IPS-18a (cell line): ENCODE measurements at regions not wholly inside any gene's neighbourhood (a gene's known extent, or its start where the extent isn't known, plus 50 kb on each side); places are given as distances from the start of the nearest gene placed in this dataset.

ENCODE experiments used
- H3K27ac ChIP-seq: one replicate; pipeline ENCODE4 v1.5.1; 2013; ENCODE audit warnings: low read length
- H3K27me3 ChIP-seq: one replicate; pipeline ENCODE4 v1.6.1; 2013; ENCODE audit warnings: mild to moderate bottlenecking, low read length; ENCODE audit not compliant: control insufficient read depth, insufficient read depth
- H3K36me3 ChIP-seq: one replicate; pipeline ENCODE4 v1.6.1; 2013; ENCODE audit warnings: low read depth, low read length; ENCODE audit not compliant: control insufficient read depth
- H3K4me1 ChIP-seq: one replicate; pipeline ENCODE4 v1.6.1; 2013; ENCODE audit warnings: low read depth, low read length; ENCODE audit not compliant: control insufficient read depth
- H3K4me3 ChIP-seq: one replicate; pipeline ENCODE4 v1.5.1; 2013; ENCODE audit warnings: low read length
- H3K9ac ChIP-seq: one replicate; pipeline ENCODE4 v1.6.1; 2013; ENCODE audit warnings: mild to moderate bottlenecking, low read length, moderate library complexity
- H3K9me3 ChIP-seq: one replicate; pipeline ENCODE4 v1.6.1; 2013; ENCODE audit warnings: low read depth, low read length; ENCODE audit not compliant: control insufficient read depth

DNA sequence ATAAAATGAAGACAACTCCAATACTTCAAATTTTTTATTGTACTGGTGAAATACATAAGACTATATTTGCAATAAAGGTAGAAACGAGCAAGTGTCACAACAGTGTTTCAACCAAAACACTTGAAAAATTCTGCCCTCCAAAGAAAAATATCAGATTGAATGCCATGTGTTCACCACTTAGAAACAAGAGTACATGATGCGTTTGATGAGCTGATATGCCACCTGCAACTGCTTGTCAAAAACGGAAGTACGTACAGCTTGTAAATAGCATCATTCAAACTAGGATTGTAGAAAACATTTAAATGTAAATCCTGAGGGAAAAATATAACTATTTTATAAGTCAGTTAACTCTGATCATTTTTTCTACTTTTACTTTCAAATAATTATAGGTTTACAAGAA lies 276.1 kb downstream of the ANTXR2 start:
- Histone ChIP-seq H3K36me3 (no peaks in the 10 kb centered on the region), H3K4me1 (no peaks in the 10 kb centered on the region), H3K9ac (no peak overlapping the region), H3K4me3 (no peak overlapping the region), H3K27me3 (no peaks in the 10 kb centered on the region), H3K27ac (no peak overlapping the region), H3K9me3 (peaks cover 4% of the 10 kb centered on the region)

- H3K4me1 ChIP-seq: no peaks in the 10 kb centered on the region
- H3K27ac ChIP-seq: no peak overlapping the region
- no peaks in the 10 kb centered on the region for H3K36me3 ChIP-seq
- no peaks in the 10 kb centered on the region for H3K27me3 ChIP-seq
- H3K9me3 ChIP-seq: peaks cover 26% of the 10 kb centered on the region
- no peak overlapping the region for H3K4me3 ChIP-seq
- no peak overlapping the region for H3K9ac ChIP-seq
These were observed 284.1 kb downstream of the ANTXR2 start for GRCh38 chr4:79788884-79789283.

DNA sequence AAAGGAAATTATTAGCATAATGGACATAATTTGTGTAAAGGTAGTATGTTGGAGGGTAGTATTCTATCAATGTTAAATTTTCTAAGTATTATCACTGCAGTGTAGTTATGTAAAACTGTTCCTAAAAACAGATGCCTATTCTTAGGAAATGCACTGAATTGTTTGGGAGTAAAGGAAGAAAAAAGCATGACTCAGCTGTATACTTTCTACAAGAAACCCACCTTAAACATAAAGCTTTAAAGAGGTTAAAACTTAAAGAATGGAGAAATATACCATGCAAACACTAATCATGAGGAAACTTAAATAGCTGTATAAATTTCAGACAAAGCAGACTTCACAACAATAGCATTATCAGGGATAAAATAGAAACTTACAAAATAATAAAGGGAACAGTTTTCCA lies 292.9 kb downstream of the ANTXR2 start:
- no peak overlapping the region for H3K9ac ChIP-seq
- no peaks in the 10 kb centered on the region for H3K27me3 ChIP-seq
- H3K4me3 ChIP-seq: no peak overlapping the region
- peaks cover 11% of the 10 kb centered on the region for H3K9me3 ChIP-seq
- no peaks in the 10 kb centered on the region for H3K4me1 ChIP-seq
- H3K27ac ChIP-seq: no peak overlapping the region
- H3K36me3 ChIP-seq: no peaks in the 10 kb centered on the region

GRCh38 chr4:79772510-79772909 lies 300.5 kb downstream of the ANTXR2 start:
- Histone ChIP-seq H3K27ac (no peak overlapping the region), H3K36me3 (no peaks in the 10 kb centered on the region), H3K27me3 (no peaks in the 10 kb centered on the region), H3K9ac (no peak overlapping the region), H3K4me3 (no peak overlapping the region), H3K9me3 (peaks cover 11% of the 10 kb centered on the region), H3K4me1 (no peaks in the 10 kb centered on the region)

DNA sequence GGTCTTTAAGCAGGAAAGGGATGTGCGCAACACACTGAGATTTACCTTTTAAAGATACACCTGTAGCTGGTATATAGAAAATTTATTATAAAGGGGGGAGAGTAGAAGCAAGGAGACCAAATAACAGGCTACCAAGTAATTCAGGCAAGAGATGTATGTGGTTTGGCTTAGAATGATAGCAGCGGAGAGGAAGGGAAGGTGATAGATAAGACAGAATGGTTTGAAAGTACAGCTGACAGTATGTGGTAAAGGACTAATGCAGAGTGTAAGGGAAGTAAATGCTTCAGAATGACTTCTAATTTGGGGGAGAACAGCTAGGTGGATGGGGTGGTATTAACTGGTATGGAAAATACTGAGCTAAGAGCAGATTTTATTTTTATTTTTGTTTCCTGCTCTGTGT lies 308.9 kb downstream of the ANTXR2 start:
- Histone ChIP-seq H3K4me3 (no peak overlapping the region), H3K9ac (no peak overlapping the region), H3K9me3 (peaks cover 5% of the 10 kb centered on the region), H3K36me3 (no peaks in the 10 kb centered on the region), H3K27ac (no peak overlapping the region), H3K4me1 (no peaks in the 10 kb centered on the region), H3K27me3 (no peaks in the 10 kb centered on the region)

GRCh38 chr4:79763486-79764075 lies 309.4 kb downstream of the ANTXR2 start:
- Histone ChIP-seq H3K9me3 (peaks cover 5% of the 10 kb centered on the region), H3K9ac (no peak overlapping the region), H3K4me1 (no peaks in the 10 kb centered on the region), H3K4me3 (no peak overlapping the region), H3K36me3 (no peaks in the 10 kb centered on the region), H3K27ac (no peak overlapping the region), H3K27me3 (no peaks in the 10 kb centered on the region)

DNA sequence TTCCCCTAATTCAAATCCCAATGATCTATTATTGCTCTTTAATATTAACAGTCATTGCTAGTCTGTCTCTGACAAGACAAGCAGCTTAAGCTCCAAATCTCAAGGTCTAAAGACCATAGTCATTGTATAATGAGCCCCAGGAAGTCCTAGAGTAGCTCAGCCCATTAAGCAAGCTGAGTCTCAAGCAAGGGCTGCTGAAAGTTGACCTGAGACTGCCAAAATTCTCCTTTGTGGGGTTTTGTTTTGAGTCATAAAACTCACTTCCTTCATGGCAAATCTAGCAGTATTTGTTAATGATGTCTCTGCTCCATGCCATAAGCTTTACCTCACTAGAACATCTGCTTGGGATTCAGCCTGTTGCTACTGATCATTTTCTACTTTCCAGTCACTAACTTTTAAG lies 313.2 kb downstream of the ANTXR2 start:
- no peak overlapping the region for H3K27ac ChIP-seq
- H3K4me3 ChIP-seq: no peak overlapping the region
- H3K27me3 ChIP-seq: no peaks in the 10 kb centered on the region
- H3K36me3 ChIP-seq: no peaks in the 10 kb centered on the region
- H3K4me1 ChIP-seq: no peaks in the 10 kb centered on the region
- no peaks in the 10 kb centered on the region for H3K9me3 ChIP-seq
- H3K9ac ChIP-seq: no peak overlapping the region

DNA sequence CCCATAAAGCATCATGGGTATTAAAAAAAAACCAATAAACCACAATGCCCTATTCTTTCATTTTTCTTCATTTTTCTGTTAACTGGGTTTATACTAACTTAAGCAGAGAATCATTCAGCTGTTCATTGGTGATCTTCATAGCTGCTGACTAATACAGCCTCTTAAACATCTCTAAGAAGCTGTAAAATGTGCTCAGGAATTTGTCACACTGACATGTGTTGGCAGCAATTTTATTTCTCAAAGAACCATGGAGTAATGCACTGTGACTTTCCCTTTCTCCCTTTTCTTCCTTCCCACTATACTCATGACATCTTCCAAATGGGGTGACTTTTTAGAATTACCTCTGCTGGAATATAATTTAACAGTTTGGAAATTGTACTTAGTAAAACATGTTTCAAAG lies 315.4 kb downstream of the ANTXR2 start:
- no peak overlapping the region for H3K27ac ChIP-seq
- no peak overlapping the region for H3K9ac ChIP-seq
- no peaks in the 10 kb centered on the region for H3K9me3 ChIP-seq
- no peaks in the 10 kb centered on the region for H3K27me3 ChIP-seq
- no peaks in the 10 kb centered on the region for H3K4me1 ChIP-seq
- no peaks in the 10 kb centered on the region for H3K36me3 ChIP-seq
- no peak overlapping the region for H3K4me3 ChIP-seq

DNA sequence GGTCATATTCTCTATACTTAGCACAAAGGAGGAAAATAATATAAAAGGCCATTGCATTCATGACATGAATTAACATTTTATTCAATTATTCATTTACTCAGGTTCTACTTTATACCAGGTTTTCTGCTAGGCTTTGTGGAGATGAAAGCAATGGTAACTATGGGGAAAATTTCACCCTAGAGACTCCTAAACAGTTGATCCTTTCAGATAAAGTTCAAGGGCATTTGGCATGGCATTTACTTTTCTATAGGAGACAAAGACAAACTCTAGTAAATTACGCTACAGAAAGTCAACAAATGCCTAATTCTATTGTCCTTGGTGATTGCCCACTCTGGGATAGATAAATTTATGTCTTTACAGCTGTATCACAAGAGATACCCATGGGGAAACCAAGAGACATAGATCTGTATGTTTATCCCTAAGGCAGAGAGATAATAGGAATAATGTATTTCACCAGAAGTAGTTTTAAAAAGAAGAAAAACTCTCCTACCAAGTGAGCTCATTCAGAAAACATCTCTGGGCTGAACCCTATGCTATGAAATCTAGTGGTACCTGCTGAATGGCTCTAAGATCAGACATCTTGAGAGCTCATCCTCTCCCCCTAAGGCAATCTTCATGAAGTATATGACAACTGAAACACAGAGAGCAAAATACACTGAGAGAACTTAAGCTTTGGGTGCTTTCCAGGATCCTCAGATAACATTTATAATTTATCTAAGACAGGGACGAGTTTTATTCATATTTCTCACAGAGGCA lies 316.7 kb downstream of the ANTXR2 start:
- H3K27me3 ChIP-seq: no peaks in the 10 kb centered on the region
- no peaks in the 10 kb centered on the region for H3K4me1 ChIP-seq
- no peak overlapping the region for H3K27ac ChIP-seq
- H3K9me3 ChIP-seq: no peaks in the 10 kb centered on the region
- H3K4me3 ChIP-seq: no peak overlapping the region
- H3K9ac ChIP-seq: no peak overlapping the region
- H3K36me3 ChIP-seq: no peaks in the 10 kb centered on the region

GRCh38 chr4:79748835-79749234 lies 324.2 kb downstream of the ANTXR2 start:
- Histone ChIP-seq H3K9me3 (no peaks in the 10 kb centered on the region), H3K9ac (no peak overlapping the region), H3K36me3 (no peaks in the 10 kb centered on the region), H3K4me3 (no peak overlapping the region), H3K27me3 (no peaks in the 10 kb centered on the region), H3K27ac (no peak overlapping the region), H3K4me1 (no peaks in the 10 kb centered on the region)

GRCh38 chr4:79747252-79747651 lies 325.8 kb downstream of the ANTXR2 start:
- Histone ChIP-seq H3K9ac (no peak overlapping the region), H3K27ac (no peak overlapping the region), H3K27me3 (no peaks in the 10 kb centered on the region), H3K4me1 (no peaks in the 10 kb centered on the region), H3K4me3 (no peak overlapping the region), H3K9me3 (no peaks in the 10 kb centered on the region), H3K36me3 (no peaks in the 10 kb centered on the region)

- Histone ChIP-seq H3K36me3 (no peaks in the 10 kb centered on the region), H3K9ac (no peak overlapping the region), H3K4me3 (no peak overlapping the region), H3K27me3 (no peaks in the 10 kb centered on the region), H3K9me3 (no peaks in the 10 kb centered on the region), H3K27ac (no peak overlapping the region), H3K4me1 (no peaks in the 10 kb centered on the region)
These were observed 330.0 kb downstream of the ANTXR2 start for GRCh38 chr4:79743014-79743413.
